Mesenchymal stem cell (in vitro differentiated cells and primary cell): ENCODE measurements at regions not wholly inside any gene's neighbourhood (a gene's known extent, or its start where the extent isn't known, plus 50 kb on each side); places are given as distances from the start of the nearest gene placed in this dataset.

Experiments used
- DNase-seq: peaks from one replicate; pipeline ENCODE4 v3.0.0-alpha.2; 2013
- H2AFZ ChIP-seq: one replicate; pipeline ENCODE4 v1.6.1; 2013; ENCODE audit warnings: low read depth, mild to moderate bottlenecking, control low read depth, inconsistent platforms, low read length, moderate library complexity
- H2AK5ac ChIP-seq: 2 replicates; pipeline ENCODE4 v1.6.1; 2013; ENCODE audit warnings: low read length, moderate library complexity, mild to moderate bottlenecking, inconsistent platforms; ENCODE audit not compliant: severe bottlenecking
- H2BK120ac ChIP-seq: one replicate; pipeline ENCODE4 v1.6.1; 2013; ENCODE audit warnings: low read depth, mild to moderate bottlenecking, inconsistent platforms, low read length, moderate library complexity
- H2BK12ac ChIP-seq, 2 experiments: one replicate each; pipeline ENCODE4 v1.6.1; 2013; ENCODE audit warnings: inconsistent platforms in 2 of 2, low read length in 2 of 2, mild to moderate bottlenecking in 2 of 2, moderate library complexity in 2 of 2, control low read depth in 1 of 2
- H2BK15ac ChIP-seq: one replicate; pipeline ENCODE4 v1.6.1; 2013; ENCODE audit warnings: mild to moderate bottlenecking, low read depth, inconsistent platforms; ENCODE audit not compliant: poor library complexity, severe bottlenecking
- H2BK5ac ChIP-seq: 2 replicates; pipeline ENCODE4 v1.6.1; 2013; ENCODE audit warnings: low read depth, mild to moderate bottlenecking, low read length, control low read depth, inconsistent platforms; ENCODE audit not compliant: poor library complexity, severe bottlenecking
- H3K14ac ChIP-seq, 2 experiments: one replicate each; pipeline ENCODE4 v1.6.1; 2013; ENCODE audit warnings: inconsistent platforms in 2 of 2, low read length in 2 of 2, control low read depth in 1 of 2, mild to moderate bottlenecking in 1 of 2, moderate library complexity in 1 of 2
- H3K18ac ChIP-seq, 2 experiments: one replicate each; pipeline ENCODE4 v1.6.1; 2013; ENCODE audit warnings: inconsistent platforms in 2 of 2, low read length in 2 of 2, control low read depth in 1 of 2, low read depth in 1 of 2, mild to moderate bottlenecking in 1 of 2
- H3K23ac ChIP-seq, 2 experiments: one replicate each; pipeline ENCODE4 v1.6.1; 2013; ENCODE audit warnings: inconsistent platforms in 2 of 2, low read length in 2 of 2, mild to moderate bottlenecking in 2 of 2, moderate library complexity in 2 of 2, control low read depth in 1 of 2
- H3K27ac ChIP-seq: 2 replicates; pipeline ENCODE4 v1.5.1; 2013; ENCODE audit warnings: mild to moderate bottlenecking, moderate library complexity, low read length, control low read depth, inconsistent platforms; ENCODE audit not compliant: poor library complexity, severe bottlenecking
- H3K27me3 ChIP-seq, 2 experiments: 2 replicates each; pipeline versions ENCODE4 v1.6.1 to v1.7.0; 2013; ENCODE audit warnings: low read length in 2 of 2, mild to moderate bottlenecking in 2 of 2, moderate library complexity in 2 of 2, control low read depth in 1 of 2, inconsistent platforms in 1 of 2; ENCODE audit not compliant: control insufficient read depth in 1 of 2, insufficient read depth in 1 of 2
- H3K36me3 ChIP-seq, 2 experiments: 2 replicates each; pipeline versions ENCODE4 v1.6.1 to v1.7.0; 2013; ENCODE audit warnings: low read length in 2 of 2, control low read depth in 1 of 2, inconsistent platforms in 1 of 2, low read depth in 1 of 2, mild to moderate bottlenecking in 1 of 2; ENCODE audit not compliant: insufficient read depth in 2 of 2, control insufficient read depth in 1 of 2
- H3K4ac ChIP-seq, 2 experiments: one replicate each; pipeline ENCODE4 v1.6.1; 2013; ENCODE audit warnings: inconsistent platforms in 2 of 2, low read length in 2 of 2, mild to moderate bottlenecking in 2 of 2, moderate library complexity in 2 of 2, control low read depth in 1 of 2, low read depth in 1 of 2
- H3K4me1 ChIP-seq: 2 replicates; pipeline ENCODE4 v1.6.1; 2013; ENCODE audit warnings: low read depth, low read length, control low read depth; ENCODE audit not compliant: control insufficient read depth, insufficient read depth
- H3K4me2 ChIP-seq: 2 replicates; pipeline ENCODE4 v1.6.1; 2013; ENCODE audit warnings: low read length, mild to moderate bottlenecking, inconsistent platforms; ENCODE audit not compliant: poor library complexity, severe bottlenecking
- H3K4me3 ChIP-seq, 2 experiments: 2 replicates each; pipeline versions ENCODE4 v1.5.1 to v1.7.0; 2013; ENCODE audit warnings: low read length in 2 of 2, mild to moderate bottlenecking in 2 of 2, control low read depth in 1 of 2, low read depth in 1 of 2; ENCODE audit not compliant: insufficient read depth in 1 of 2
- H3K79me1 ChIP-seq: replicated peaks from 2 replicates; pipeline ENCODE4 v1.6.1; 2013; ENCODE audit warnings: mild to moderate bottlenecking, control low read depth, low read length, inconsistent platforms; ENCODE audit not compliant: poor library complexity, severe bottlenecking
- H3K9ac ChIP-seq: 2 replicates; pipeline ENCODE4 v1.7.0; 2013; ENCODE audit warnings: mild to moderate bottlenecking, low read length, moderate library complexity
- H3K9me3 ChIP-seq: 2 replicates; pipeline ENCODE4 v1.7.0; 2013; ENCODE audit warnings: mild to moderate bottlenecking, low read length; ENCODE audit not compliant: control insufficient read depth
- H4K8ac ChIP-seq: one replicate; pipeline ENCODE4 v1.6.1; 2013; ENCODE audit warnings: inconsistent platforms, mild to moderate bottlenecking, low read length, moderate library complexity
- H4K91ac ChIP-seq: one replicate; pipeline ENCODE4 v1.6.1; 2013; ENCODE audit warnings: mild to moderate bottlenecking, low read length, inconsistent platforms
- WGBS: methylation state at CpG from one replicate; pipeline ENCODE4 v1.1.7; 2013; ENCODE audit warnings: mixed read lengths; 5-methylcytosine and 5-hydroxymethylcytosine counted together

- Histone ChIP-seq H3K4me3 (no peak overlapping the region), H3K4ac (no peak overlapping the region), H3K14ac (no peak overlapping the region), H2BK5ac (no peak overlapping the region), H2BK15ac (no peak overlapping the region), H4K8ac (no peak overlapping the region), H3K9me3 (no peaks in the 10 kb centered on the region), H3K27ac (no peak overlapping the region), H3K79me1 (no peaks in the 10 kb centered on the region), H2BK120ac (no peak overlapping the region), H3K36me3 (no peaks in the 10 kb centered on the region), H3K9ac (no peak overlapping the region), H2AK5ac (no peak overlapping the region), H2AFZ (no peak overlapping the region), H3K4me1 (no peaks in the 10 kb centered on the region), H3K23ac (no peak overlapping the region), H3K18ac (no peak overlapping the region), H3K27me3 (no peaks in the 10 kb centered on the region), H4K91ac (no peak overlapping the region), H2BK12ac (no peak overlapping the region), H3K4me2 (no peak overlapping the region)
- DNase-seq = no peak
- 67% methylated on average over 1 of the region's 1 CpG for WGBS
These were observed 687.0 kb downstream of the VGLL3 start for GRCh38 chr3:86303935-86304334.

- H2BK120ac ChIP-seq = no peak overlapping the region
- no peak overlapping the region for H4K8ac ChIP-seq
- H3K79me1 ChIP-seq = no peaks in the 10 kb centered on the region
- no peak overlapping the region for H2BK5ac ChIP-seq
- H3K4me2 ChIP-seq = no peak overlapping the region
- DNase-seq = no peak
- H3K18ac ChIP-seq = no peak overlapping the region
- H3K27ac ChIP-seq = no peak overlapping the region
- H3K9ac ChIP-seq = no peak overlapping the region
- H2AFZ ChIP-seq = no peak overlapping the region
- no peak overlapping the region for H3K14ac ChIP-seq
- peaks cover 2% of the 10 kb centered on the region for H3K4me1 ChIP-seq
- H2BK12ac ChIP-seq = no peak overlapping the region
- H3K36me3 ChIP-seq = no peaks in the 10 kb centered on the region
- H3K23ac ChIP-seq = no peak overlapping the region
- H2AK5ac ChIP-seq = no peak overlapping the region
- no peak overlapping the region for H4K91ac ChIP-seq
- no peak overlapping the region for H3K4me3 ChIP-seq
- no peaks in the 10 kb centered on the region for H3K9me3 ChIP-seq
- 93% methylated on average over 28 of the region's 30 CpGs for WGBS
- H3K4ac ChIP-seq = no peak overlapping the region
- H3K27me3 ChIP-seq = no peaks in the 10 kb centered on the region
- H2BK15ac ChIP-seq = no peak overlapping the region
These were observed 708.7 kb downstream of the VGLL3 start for GRCh38 chr3:86282106-86282787.

- H3K23ac ChIP-seq = no peak overlapping the region
- no peaks in the 10 kb centered on the region for H3K27me3 ChIP-seq
- H3K14ac ChIP-seq = no peak overlapping the region
- H3K4me1 ChIP-seq = no peaks in the 10 kb centered on the region
- H2BK120ac ChIP-seq = no peak overlapping the region
- no peak overlapping the region for H3K4me2 ChIP-seq
- DNase-seq = no peak
- H2BK12ac ChIP-seq = no peak overlapping the region
- H4K91ac ChIP-seq = no peak overlapping the region
- no peaks in the 10 kb centered on the region for H3K79me1 ChIP-seq
- 57% methylated on average over 3 of the region's 4 CpGs for WGBS
- no peak overlapping the region for H3K18ac ChIP-seq
- no peak overlapping the region for H2AFZ ChIP-seq
- no peaks in the 10 kb centered on the region for H3K36me3 ChIP-seq
- H2BK15ac ChIP-seq = no peak overlapping the region
- no peak overlapping the region for H4K8ac ChIP-seq
- no peak overlapping the region for H3K4ac ChIP-seq
- no peaks in the 10 kb centered on the region for H3K9me3 ChIP-seq
- no peak overlapping the region for H3K9ac ChIP-seq
- H3K4me3 ChIP-seq = no peak overlapping the region
- no peak overlapping the region for H2AK5ac ChIP-seq
- H2BK5ac ChIP-seq = no peak overlapping the region
- H3K27ac ChIP-seq = no peak overlapping the region
These were observed 721.4 kb downstream of the VGLL3 start for GRCh38 chr3:86269364-86270155.

GRCh38 chr3:86257955-86258641 is 732.9 kb downstream of the VGLL3 start:
- H3K4me2 ChIP-seq = no peak overlapping the region
- H3K9ac ChIP-seq = no peak overlapping the region
- H3K36me3 ChIP-seq = no peaks in the 10 kb centered on the region
- H3K27ac ChIP-seq = no peak overlapping the region
- H3K79me1 ChIP-seq = no peaks in the 10 kb centered on the region
- no peak overlapping the region for H3K4ac ChIP-seq
- H2BK5ac ChIP-seq = no peak overlapping the region
- no CpG with 5 or more reads among the region's 1 CpG for WGBS
- no peak for DNase-seq
- H3K27me3 ChIP-seq = no peaks in the 10 kb centered on the region
- no peak overlapping the region for H3K4me3 ChIP-seq
- no peak overlapping the region for H3K18ac ChIP-seq
- H2BK120ac ChIP-seq = no peak overlapping the region
- no peak overlapping the region for H3K23ac ChIP-seq
- H3K14ac ChIP-seq = no peak overlapping the region
- H2AK5ac ChIP-seq = no peak overlapping the region
- no peak overlapping the region for H2BK12ac ChIP-seq
- no peak overlapping the region for H2AFZ ChIP-seq
- no peak overlapping the region for H4K8ac ChIP-seq
- H3K4me1 ChIP-seq = no peaks in the 10 kb centered on the region
- no peak overlapping the region for H2BK15ac ChIP-seq
- no peak overlapping the region for H4K91ac ChIP-seq
- H3K9me3 ChIP-seq = no peaks in the 10 kb centered on the region
